Heart left ventricle (tissue), 16 donors: ENCODE measurements at regions not wholly inside any gene's neighbourhood (a gene's known extent, or its start where the extent isn't known, plus 50 kb on each side); places are given as distances from the start of the nearest gene placed in this dataset.

Source experiments
- ATAC-seq, 4 donors: fragments of 200-7000 bp; cut with Tn5 transposase; one replicate each; pipeline ENCODE4 v1.9.1; 2020 to 2022; ENCODE audit warnings: moderate library complexity in 4 of 4, mild to moderate bottlenecking in 3 of 4, moderate number of reproducible peaks in 1 of 4
- DNase-seq, 5 donors: peaks; one replicate each; pipeline ENCODE4 v3.0.0-alpha.2; 2020
- H3K27ac ChIP-seq, 12 donors: fragments of 200-600 bp; sonication (generic) in 4 of 12; one replicate each; pipeline versions ENCODE4 v1.5.0 to v1.8.0; 2016 to 2022; ENCODE audit warnings: mild to moderate bottlenecking in 2 of 12
- H3K27me3 ChIP-seq, 9 donors: fragments of 200-600 bp; sonication (generic) in 2 of 9; one replicate each; pipeline versions ENCODE4 v1.5.1 to v1.8.0; 2016 to 2022; ENCODE audit warnings: mild to moderate bottlenecking in 3 of 9
- H3K36me3 ChIP-seq, 9 donors: fragments of 200-600 bp; sonication (generic) in 2 of 9; one replicate each; pipeline versions ENCODE4 v1.5.0 to v1.8.0; 2018 to 2022; ENCODE audit warnings: mild to moderate bottlenecking in 2 of 9
- H3K4me1 ChIP-seq, 12 donors: fragments of 200-600 bp; sonication (generic) in 4 of 12; one replicate each; pipeline versions ENCODE4 v1.5.0 to v1.8.0; 2016 to 2022; ENCODE audit warnings: mild to moderate bottlenecking in 3 of 12
- H3K4me3 ChIP-seq, 12 donors: fragments of 200-600 bp; sonication (generic) in 4 of 12; one replicate each; pipeline versions ENCODE4 v1.5.0 to v1.8.0; 2017 to 2022; ENCODE audit warnings: mild to moderate bottlenecking in 9 of 12, moderate library complexity in 4 of 12
- H3K9me3 ChIP-seq, 12 donors: fragments of 200-600 bp; sonication (generic) in 4 of 12; one replicate each; pipeline versions ENCODE4 v1.5.0 to v1.8.0; 2016 to 2022; ENCODE audit warnings: mild to moderate bottlenecking in 1 of 12
- CTCF ChIP-seq, 12 donors: fragments of 200-600 bp; sonication (generic) in 4 of 12; IDR thresholded peaks; one replicate each; pipeline versions ENCODE4 v1.5.0 to v1.8.0; 2018 to 2022; ENCODE audit warnings: antibody characterized with exemption in 12 of 12, mild to moderate bottlenecking in 5 of 12
- POLR2A ChIP-seq, 2 donors: fragments of 450-650 bp; IDR thresholded peaks; one replicate each; pipeline ENCODE4 v1.6.1; 2017; ENCODE audit warnings: antibody characterized with exemption in 2 of 2, mild to moderate bottlenecking in 2 of 2, moderate library complexity in 2 of 2
- WGBS, 4 donors: extraction: QIAGEN DNeasy Blood & Tissue Kit in 2 of 4; methylation state at CpG; one replicate each; pipeline versions ENCODE4 v1.1.5 to v1.1.7; 2013 to 2018; 5-methylcytosine and 5-hydroxymethylcytosine counted together
- intact Hi-C, 10 donors: fragments of 100-400 bp; cut with DNase I; formaldehyde crosslinking; loops; one replicate each; pipeline versions ENCODE4 v1.11.1 to v1.14.2; 2022
- donor health status: ischemic (EF 13 %, LVEDD 7.1; RV severe dilation, severe dysfunction).
- donor health status: healthy with polysubstance abuse.
- donor health status: DM: no; HTN: yes; CAD: no.
- donor health status: DM: no; HTN: no; CAD: no.
- donor health status: ischemic (EF 25% LVEDD 6.9; RV normal size, moderate dysfunction).
- donor health status: ischemic (EF 25% LVEDD 5.7; RV mildly dilated, moderate dysfunction).
- donor health status: healthy.
- donor health status: DM: yes; HTN: yes; CAD: no.
- donor health status: ischemic (EF 35%, LVEDD 5.7; RV mildly dilated, moderate dysfunction).
- donor health status: nonischemic (EF 11% LVEDD 7.7; RV severe dilation, severe dysfunction).
- donor health status: DM: yes; HTN: yes; CAD: no.
- donor health status: PGD.
- donor health status: ischemic (EF 29% LVEDD 5.4; RV normal size, mild dysfunction).
- donor health status: nonischemic (EF 23%, LVEDD 6.1; RV moderate dilation, normal function).

DNA sequence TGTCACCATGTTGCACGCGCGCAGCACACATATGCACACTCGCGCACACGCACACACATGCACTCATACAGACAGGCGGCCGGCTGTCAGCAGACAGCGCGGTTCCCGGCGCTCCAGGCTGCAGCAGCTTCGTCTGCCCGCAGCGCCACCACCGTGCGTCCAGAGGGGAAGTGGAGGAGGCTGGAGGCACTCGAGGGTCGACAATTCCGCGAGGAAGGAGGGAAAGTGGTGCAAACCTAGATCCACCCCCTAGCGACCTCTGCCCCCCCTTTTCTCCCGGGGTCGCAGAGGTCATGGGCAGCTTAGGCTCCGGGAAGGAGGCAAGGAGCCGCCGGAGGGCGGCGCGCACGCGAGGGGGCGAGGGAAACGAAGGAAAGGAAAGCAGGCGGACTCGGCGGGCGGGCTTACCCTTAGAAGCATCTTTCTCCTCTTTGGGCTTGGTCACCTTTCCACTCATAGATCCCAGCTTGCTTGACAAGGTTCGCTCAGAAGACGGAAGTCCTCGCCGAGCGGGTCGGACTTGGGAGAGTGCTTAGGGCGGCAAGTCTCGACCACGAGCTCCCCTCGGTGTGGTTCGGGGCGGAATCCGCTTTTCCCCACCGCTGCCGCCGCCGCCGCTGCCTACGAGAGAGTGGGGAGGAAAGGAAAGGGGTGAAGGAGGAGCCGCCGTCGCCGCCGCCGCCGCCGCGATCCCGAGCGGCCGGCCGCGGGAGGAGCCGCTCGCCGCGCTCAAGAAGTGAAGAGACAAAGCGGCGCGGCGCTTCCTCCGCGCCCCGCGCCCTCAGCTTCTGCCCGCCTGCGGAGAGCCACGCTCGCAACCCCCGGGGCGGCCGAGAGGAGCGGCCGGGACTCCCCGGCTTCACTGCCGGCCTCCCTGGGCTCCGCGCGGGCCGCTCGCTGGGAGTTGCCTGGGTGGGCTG, 326.6 kb upstream of the F9 start:
- WGBS, 4 donors = 0 to 32% (median 14%) methylated on average over 79 to 99 of the region's 99 CpGs
- H3K27ac ChIP-seq = peak overlapping the region in 3 of 12 donors; percentile 29 to 46 (median 34)

GRCh38 chrX:139202742-139203420, 327.7 kb upstream of the F9 start:
- Histone ChIP-seq H3K4me3 (peak overlapping the region in 3 of 12 donors; percentile 17 to 53 (median 18)), H3K27me3 (peaks cover 0 to 66% (median 0%) of the 10 kb centered on the region in 9 donors), H3K4me1 (peaks cover 0 to 9% (median 0%) of the 10 kb centered on the region in 12 donors), H3K9me3 (peaks cover 0 to 5% (median 0%) of the 10 kb centered on the region in 12 donors), H3K36me3 (no peaks in the 10 kb centered on the region), H3K27ac (no peak overlapping the region)
- peak in 1 of 4 donors; percentile 38 for ATAC-seq
- no peak for DNase-seq
- no peak for TF ChIP-seq POLR2A (IDR thresholded peaks at IDR 0.05)
- no peak for TF ChIP-seq CTCF (IDR thresholded peaks at IDR 0.05)
- WGBS, 4 donors = 20 to 49% (median 33%) methylated on average over 14 to 34 of the region's 34 CpGs
- intact Hi-C loops = no loop called here

More for the DNA sequence above, 326.6 kb upstream of the F9 start:
- TF ChIP-seq POLR2A (IDR thresholded peaks at IDR 0.05) (no peak), CTCF (IDR thresholded peaks at IDR 0.05) (peak in 1 of 12 donors; percentile 20)
- Histone ChIP-seq H3K4me1 (peaks cover 0 to 9% (median 0%) of the 10 kb centered on the region in 12 donors), H3K4me3 (peak overlapping the region in 11 of 12 donors; percentile 28 to 58 (median 51)), H3K27me3 (peaks cover 0 to 67% (median 0%) of the 10 kb centered on the region in 9 donors), H3K36me3 (no peaks in the 10 kb centered on the region), H3K9me3 (peaks cover 0 to 5% (median 0%) of the 10 kb centered on the region in 12 donors)
- DNase-seq (peak in 1 of 5 donors; percentile 33), ATAC-seq (peak in 3 of 4 donors; percentile 44 to 56 (median 49))
- intact Hi-C loops = no loop called here

- 55 to 82% (median 73%) methylated on average over 4 of the region's 4 CpGs for WGBS, 4 donors
- Histone ChIP-seq H3K4me1 (peaks cover 0 to 9% (median 0%) of the 10 kb centered on the region in 12 donors), H3K9me3 (peaks cover 0 to 5% (median 0%) of the 10 kb centered on the region in 12 donors), H3K36me3 (no peaks in the 10 kb centered on the region), H3K27ac (no peak overlapping the region), H3K27me3 (peaks cover 0 to 57% (median 0%) of the 10 kb centered on the region in 9 donors), H3K4me3 (no peak overlapping the region)
- intact Hi-C loops = no loop called here
- no peak for ATAC-seq
- TF ChIP-seq CTCF (IDR thresholded peaks at IDR 0.05) (no peak), POLR2A (IDR thresholded peaks at IDR 0.05) (no peak)
- no peak for DNase-seq
Observed at GRCh38 chrX:139201924-139202323, 328.6 kb upstream of the F9 start.

DNA sequence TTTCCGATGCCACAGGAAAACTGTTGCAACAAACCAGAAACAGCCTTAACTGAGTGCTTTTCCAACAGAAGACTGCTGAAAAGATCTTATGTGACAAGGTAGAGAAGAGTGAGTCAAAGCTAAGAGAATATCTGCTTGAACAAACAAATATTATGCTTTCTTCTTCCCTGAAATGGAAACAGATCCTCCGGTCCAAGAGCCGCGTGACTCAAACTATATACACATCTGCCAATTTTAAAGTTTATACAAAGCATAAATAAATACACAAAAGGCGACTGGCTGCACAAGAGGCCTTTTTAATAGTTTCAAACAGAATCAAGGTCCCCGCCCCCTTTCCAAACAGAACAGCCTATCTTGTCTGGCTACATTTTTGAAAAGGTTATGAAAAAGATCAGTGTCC, 329.7 kb upstream of the F9 start:
- 77 to 90% (median 82%) methylated on average over 6 of the region's 6 CpGs for WGBS, 4 donors
- peaks cover 0 to 57% (median 0%) of the 10 kb centered on the region in 9 donors for H3K27me3 ChIP-seq
- no peak overlapping the region for H3K4me3 ChIP-seq
- H3K9me3 ChIP-seq = peaks cover 0 to 5% (median 0%) of the 10 kb centered on the region in 12 donors
- no peak for DNase-seq
- no peak for ATAC-seq
- H3K4me1 ChIP-seq = peaks cover 0 to 9% (median 0%) of the 10 kb centered on the region in 12 donors
- no peaks in the 10 kb centered on the region for H3K36me3 ChIP-seq
- TF ChIP-seq CTCF (IDR thresholded peaks at IDR 0.05) = no peak
- TF ChIP-seq POLR2A (IDR thresholded peaks at IDR 0.05) = no peak
- intact Hi-C loops = no loop called here
- H3K27ac ChIP-seq = no peak overlapping the region
